Nephron progenitor cell (in vitro differentiated cells): ENCODE measurements at regions not wholly inside any gene's neighbourhood (a gene's known extent, or its start where the extent isn't known, plus 50 kb on each side); places are given as distances from the start of the nearest gene placed in this dataset.
"Not testable (repeated sequence)": the region's sequence is repeated elsewhere in the genome, so short reads cannot be mapped to it uniquely, and the experiment has no call there.

ENCODE experiments used
- DNase-seq: peaks from one replicate; pipeline ENCODE4 v3.0.0; 2021
- H3K27ac Mint-ChIP-seq: 2 replicates; pipeline ENCODE4 v1.8.0; 2021; ENCODE audit warnings: mild to moderate bottlenecking, moderate library complexity, mixed read lengths
- H3K27me3 Mint-ChIP-seq: 2 replicates; pipeline ENCODE4 v1.8.0; 2021; ENCODE audit warnings: mild to moderate bottlenecking, low read depth, mixed read lengths; ENCODE audit not compliant: poor library complexity
- H3K36me3 Mint-ChIP-seq: 2 replicates; pipeline ENCODE4 v1.8.0; 2021; ENCODE audit warnings: low read depth, mixed read lengths
- H3K4me1 Mint-ChIP-seq: 2 replicates; pipeline ENCODE4 v1.8.0; 2021; ENCODE audit warnings: mixed read lengths
- H3K4me3 Mint-ChIP-seq: 2 replicates; pipeline ENCODE4 v1.8.0; 2021; ENCODE audit warnings: mild to moderate bottlenecking, moderate library complexity, mixed read lengths
- H3K9me3 Mint-ChIP-seq: 2 replicates; pipeline ENCODE4 v1.8.0; 2021; ENCODE audit warnings: mild to moderate bottlenecking, moderate library complexity, mixed read lengths
- TF ChIP-seq, protein P1 (sequence below): fragments of 200-600 bp; sonication (generic); IDR thresholded peaks from 2 replicates; pipeline ENCODE4 v1.5.0; 2021; ENCODE audit warnings: antibody characterized with exemption

DNA sequence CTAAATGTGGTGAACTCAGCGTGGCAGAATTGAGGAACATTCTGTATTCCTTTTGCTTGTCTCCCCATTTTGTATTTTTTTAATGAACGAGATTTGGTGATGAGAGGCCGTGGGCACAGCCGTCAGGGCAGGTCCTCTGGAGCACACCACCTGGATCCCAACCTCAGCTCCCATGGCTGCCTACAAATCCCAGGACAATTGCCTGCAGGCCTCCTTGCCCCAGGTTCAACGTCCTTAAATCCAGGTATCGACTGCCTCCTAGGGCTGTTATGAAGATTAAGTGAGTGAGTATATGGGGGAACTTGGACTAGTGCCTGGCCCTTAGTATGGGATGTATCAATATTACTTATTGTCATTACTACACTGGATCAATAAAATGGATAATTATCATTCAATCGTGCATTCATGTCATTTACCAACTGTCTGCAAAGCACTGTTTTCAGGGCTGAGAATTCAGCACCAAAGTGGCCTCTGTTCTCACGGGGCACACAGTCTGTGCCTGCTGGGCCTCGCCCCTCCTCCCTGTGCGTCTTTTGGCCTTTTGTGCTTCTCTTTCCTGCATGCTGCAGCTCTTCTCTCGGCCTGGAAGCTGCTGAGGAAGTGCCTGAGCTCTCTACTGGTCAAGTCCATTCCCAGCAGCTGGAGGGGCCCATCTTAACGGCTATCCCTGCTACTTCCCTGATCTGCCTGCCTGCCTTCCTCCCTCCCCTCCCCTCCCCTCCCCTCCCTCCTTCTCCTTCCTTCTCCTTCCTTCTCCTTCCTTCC, 1343.7 kb downstream of the BRD1 start:
- H3K27me3 Mint-ChIP-seq = peaks cover 46% of the 10 kb centered on the region
- no peaks in the 10 kb centered on the region for H3K4me1 Mint-ChIP-seq
- TF ChIP-seq, protein P1, sequence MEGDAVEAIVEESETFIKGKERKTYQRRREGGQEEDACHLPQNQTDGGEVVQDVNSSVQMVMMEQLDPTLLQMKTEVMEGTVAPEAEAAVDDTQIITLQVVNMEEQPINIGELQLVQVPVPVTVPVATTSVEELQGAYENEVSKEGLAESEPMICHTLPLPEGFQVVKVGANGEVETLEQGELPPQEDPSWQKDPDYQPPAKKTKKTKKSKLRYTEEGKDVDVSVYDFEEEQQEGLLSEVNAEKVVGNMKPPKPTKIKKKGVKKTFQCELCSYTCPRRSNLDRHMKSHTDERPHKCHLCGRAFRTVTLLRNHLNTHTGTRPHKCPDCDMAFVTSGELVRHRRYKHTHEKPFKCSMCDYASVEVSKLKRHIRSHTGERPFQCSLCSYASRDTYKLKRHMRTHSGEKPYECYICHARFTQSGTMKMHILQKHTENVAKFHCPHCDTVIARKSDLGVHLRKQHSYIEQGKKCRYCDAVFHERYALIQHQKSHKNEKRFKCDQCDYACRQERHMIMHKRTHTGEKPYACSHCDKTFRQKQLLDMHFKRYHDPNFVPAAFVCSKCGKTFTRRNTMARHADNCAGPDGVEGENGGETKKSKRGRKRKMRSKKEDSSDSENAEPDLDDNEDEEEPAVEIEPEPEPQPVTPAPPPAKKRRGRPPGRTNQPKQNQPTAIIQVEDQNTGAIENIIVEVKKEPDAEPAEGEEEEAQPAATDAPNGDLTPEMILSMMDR = no peak
- no peaks in the 10 kb centered on the region for H3K36me3 Mint-ChIP-seq
- H3K4me3 Mint-ChIP-seq = no peak overlapping the region
- H3K27ac Mint-ChIP-seq = no peak overlapping the region
- no peak for DNase-seq
- H3K9me3 Mint-ChIP-seq = no peaks in the 10 kb centered on the region

- DNase-seq = no peak
- H3K27me3 Mint-ChIP-seq = peaks cover 37% of the 10 kb centered on the region
- no peak overlapping the region for H3K27ac Mint-ChIP-seq
- H3K36me3 Mint-ChIP-seq = no peaks in the 10 kb centered on the region
- peaks cover 4% of the 10 kb centered on the region for H3K4me1 Mint-ChIP-seq
- H3K9me3 Mint-ChIP-seq = no peaks in the 10 kb centered on the region
- H3K4me3 Mint-ChIP-seq = no peak overlapping the region
- TF ChIP-seq, protein P1 = no peak
Measured at GRCh38 chr22:48482771-48483170, 1344.9 kb downstream of the BRD1 start.

- H3K36me3 Mint-ChIP-seq, H3K27ac Mint-ChIP-seq, DNase-seq, H3K4me3 Mint-ChIP-seq, H3K4me1 Mint-ChIP-seq, H3K9me3 Mint-ChIP-seq: not testable (repeated sequence)
- H3K27me3 Mint-ChIP-seq = peaks cover 31% of the 10 kb centered on the region
Measured at GRCh38 chr22:48482198-48482597, 1345.5 kb downstream of the BRD1 start.

DNA sequence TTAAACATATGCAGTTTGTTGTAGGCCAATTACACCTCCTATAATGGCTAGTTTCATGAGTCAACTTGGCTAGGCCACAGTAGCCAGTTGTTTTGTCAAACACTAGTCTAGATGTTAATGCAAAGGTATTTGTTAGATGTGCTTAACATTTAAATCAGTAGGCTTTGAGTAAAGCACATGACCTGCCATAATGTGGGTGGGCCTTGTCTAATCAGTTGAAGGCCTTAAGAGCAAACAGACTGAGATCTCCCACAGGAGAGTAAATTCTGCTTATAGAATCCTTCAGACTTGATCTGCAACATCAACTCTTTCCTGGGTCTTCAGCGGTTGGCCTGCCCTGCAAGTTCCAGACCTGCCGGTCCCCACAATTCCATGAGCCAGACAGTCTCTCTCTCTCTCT, 1345.9 kb downstream of the BRD1 start:
- H3K4me3 Mint-ChIP-seq = no peak overlapping the region
- peaks cover 28% of the 10 kb centered on the region for H3K27me3 Mint-ChIP-seq
- H3K9me3 Mint-ChIP-seq = no peaks in the 10 kb centered on the region
- no peak overlapping the region for H3K27ac Mint-ChIP-seq
- H3K36me3 Mint-ChIP-seq = no peaks in the 10 kb centered on the region
- TF ChIP-seq, protein P1 = no peak
- peaks cover 4% of the 10 kb centered on the region for H3K4me1 Mint-ChIP-seq
- no peak for DNase-seq

DNA sequence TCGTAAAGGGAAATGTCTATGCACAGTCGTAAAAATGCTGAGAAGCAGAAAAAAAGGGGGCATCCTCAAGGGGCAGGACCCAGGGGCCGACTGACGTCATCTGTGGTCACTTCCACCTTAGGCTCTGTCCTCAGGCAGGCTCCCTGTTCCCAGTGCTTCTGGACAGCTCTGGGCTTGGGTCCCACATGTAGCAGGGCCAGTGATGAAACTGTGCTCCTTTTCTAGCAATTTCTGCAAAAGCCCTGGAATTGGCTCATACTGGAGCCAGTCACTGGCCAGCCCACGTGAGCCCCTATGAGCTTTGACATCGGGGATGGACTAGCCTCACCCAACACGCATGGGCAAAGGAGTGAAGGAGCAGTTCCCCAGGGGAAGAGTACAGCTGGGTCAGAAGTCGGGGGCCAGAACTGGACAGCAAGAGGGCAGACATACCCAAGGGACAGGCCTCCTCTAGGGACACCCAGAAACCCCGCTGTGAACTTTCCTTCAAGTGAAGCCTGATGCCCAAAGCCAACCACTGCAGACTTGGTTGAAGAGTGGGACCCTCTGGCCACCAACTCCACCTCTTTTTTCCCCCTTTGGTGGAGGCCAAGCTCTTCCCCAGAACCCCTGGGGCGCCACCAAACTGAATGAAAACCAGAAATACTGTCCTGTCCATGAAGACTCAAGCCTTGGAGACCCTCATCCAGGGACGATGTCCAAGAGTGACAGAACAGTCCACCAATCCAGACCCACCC, 1349.0 kb downstream of the BRD1 start:
- H3K36me3 Mint-ChIP-seq = no peaks in the 10 kb centered on the region
- TF ChIP-seq, protein P1 = no peak
- no peak overlapping the region for H3K4me3 Mint-ChIP-seq
- H3K27me3 Mint-ChIP-seq = peaks cover 4% of the 10 kb centered on the region
- H3K4me1 Mint-ChIP-seq = peaks cover 4% of the 10 kb centered on the region
- no peak for DNase-seq
- no peak overlapping the region for H3K27ac Mint-ChIP-seq
- H3K9me3 Mint-ChIP-seq = no peaks in the 10 kb centered on the region

DNA sequence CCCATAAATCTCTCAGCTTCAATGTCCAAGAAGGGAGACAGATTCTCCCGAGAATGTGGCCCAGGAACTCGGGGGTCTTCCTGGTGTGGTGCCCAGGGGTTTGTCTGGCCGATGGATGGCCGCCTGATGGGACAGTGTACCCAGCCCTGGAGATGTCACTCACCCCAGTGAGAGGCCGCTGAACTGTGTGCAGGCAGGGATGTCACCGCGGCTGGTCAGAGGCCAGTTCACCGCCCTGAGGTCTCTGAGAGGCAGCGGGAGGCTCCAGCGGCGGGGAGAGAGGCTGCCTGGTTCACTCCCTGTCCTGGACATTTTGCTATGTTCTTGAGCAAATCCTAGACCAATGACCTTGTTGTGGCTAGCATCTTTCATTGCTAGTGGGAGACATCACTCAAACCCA, 1349.5 kb downstream of the BRD1 start:
- no peak overlapping the region for H3K4me3 Mint-ChIP-seq
- no peak for DNase-seq
- H3K9me3 Mint-ChIP-seq = no peaks in the 10 kb centered on the region
- peaks cover 3% of the 10 kb centered on the region for H3K27me3 Mint-ChIP-seq
- no peaks in the 10 kb centered on the region for H3K36me3 Mint-ChIP-seq
- TF ChIP-seq, protein P1 = no peak
- no peak overlapping the region for H3K27ac Mint-ChIP-seq
- peaks cover 4% of the 10 kb centered on the region for H3K4me1 Mint-ChIP-seq
